ENCODE measurements at regions not wholly inside any gene's neighbourhood (a gene's known extent, or its start where the extent isn't known, plus 50 kb on each side); places are given as distances from the start of the nearest gene placed in this dataset.

DNA sequence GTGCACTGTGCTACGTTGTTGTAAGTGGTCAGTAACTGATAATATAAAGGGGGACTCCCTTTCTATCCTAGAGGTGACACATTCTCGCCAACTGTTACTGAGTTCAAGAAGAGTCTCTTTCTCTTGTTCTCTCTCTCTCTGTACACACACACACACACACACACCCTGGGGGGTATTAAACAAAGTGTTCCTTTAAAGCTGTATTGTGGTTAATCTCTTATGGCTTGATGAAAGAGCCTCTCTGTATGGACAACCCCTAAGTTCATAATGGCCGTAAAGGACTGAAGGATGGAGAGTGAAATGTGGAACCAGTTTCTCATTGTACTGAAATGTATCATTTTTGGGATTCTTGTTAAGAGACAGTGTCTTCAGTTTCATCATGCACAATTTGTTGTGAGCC lies 145.2 kb upstream of the BMPER start:
- DNase-seq = no peak

DNA sequence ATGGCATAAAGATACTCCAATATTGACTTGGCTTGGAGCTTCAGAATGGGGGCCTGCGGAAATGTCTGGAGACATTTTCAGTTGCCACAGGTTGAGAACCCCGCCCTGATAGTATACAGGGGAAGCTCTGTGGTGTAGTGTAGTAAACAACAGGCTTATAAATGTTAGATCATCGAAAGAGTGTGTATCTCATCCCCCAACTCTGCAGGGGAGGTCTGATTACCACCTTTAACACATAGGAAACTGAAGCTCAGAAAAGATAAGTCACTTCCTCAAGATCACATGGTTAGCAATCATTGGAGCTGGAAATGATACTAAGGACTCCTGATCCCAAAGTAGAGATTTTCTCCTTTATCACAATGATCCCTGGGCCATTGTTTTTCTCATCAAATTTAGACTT lies 144.5 kb upstream of the BMPER start:
- DNase-seq = no peak

DNA sequence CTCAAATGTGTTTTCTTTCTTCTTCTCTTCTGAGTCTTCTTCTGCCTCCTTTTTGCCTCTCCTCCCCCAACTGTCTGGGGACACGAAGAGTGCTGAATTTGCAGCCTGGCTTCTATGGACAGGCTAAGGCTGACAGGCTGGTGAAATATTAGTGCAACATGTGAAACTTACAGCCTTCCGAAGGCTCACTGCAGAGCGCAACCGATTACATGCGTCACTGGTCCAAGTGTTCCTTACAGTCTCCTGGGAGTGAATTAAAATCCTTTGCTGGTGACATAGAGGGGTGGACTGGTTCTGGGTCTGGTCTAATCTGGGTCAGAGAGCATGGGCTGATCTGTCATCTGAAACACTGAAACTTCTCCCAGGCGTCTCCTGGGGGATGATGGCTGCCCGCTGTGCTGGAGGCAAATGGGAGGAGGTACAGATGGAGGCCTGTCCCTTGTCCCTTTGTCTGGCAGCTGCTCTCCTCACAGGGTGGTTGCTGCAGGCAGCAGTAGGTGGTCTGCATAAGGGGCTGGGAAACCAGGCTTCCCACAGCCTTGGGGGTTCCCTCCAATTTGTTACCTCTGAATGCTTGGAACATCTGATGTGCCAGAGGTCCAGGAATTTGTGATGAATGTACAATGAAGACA lies 143.8 kb upstream of the BMPER start:
- DNase-seq = no peak

DNA sequence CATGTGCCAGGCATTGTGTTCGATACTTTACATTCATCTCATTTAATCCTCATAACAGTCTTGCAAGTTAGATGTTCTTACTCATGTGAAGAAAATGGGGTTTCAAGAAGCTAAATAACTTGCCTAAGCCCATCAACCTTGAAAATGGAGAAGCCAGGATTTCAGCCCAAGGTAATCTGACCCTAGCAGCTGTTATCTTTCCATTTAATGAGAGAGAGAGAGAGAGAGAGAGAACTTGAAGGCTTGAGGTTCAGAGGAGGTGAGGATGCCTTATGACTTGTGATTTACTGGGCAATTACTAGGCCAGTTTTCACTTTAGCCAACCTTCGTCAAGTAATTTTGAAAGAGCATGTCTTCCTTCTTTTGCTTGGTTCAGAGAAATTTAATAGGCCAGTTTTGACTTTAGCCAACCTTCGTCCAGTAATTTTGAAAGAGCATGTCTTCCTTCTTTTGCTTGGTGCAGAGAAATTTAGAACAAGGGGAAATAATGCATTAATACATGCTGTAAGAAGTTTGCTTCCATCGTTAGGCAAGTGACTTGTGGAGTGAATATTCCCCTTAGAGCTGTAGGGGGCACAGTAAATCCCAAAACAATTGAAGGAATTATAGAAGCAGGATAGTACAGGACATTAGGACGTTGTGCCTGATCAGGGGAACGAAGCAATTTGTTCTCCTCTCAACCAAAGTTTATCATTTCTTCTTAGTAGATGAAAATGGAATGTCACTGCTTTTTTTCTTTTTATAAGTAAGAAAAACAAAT lies 143.0 kb upstream of the BMPER start:
- no peak for DNase-seq

DNA sequence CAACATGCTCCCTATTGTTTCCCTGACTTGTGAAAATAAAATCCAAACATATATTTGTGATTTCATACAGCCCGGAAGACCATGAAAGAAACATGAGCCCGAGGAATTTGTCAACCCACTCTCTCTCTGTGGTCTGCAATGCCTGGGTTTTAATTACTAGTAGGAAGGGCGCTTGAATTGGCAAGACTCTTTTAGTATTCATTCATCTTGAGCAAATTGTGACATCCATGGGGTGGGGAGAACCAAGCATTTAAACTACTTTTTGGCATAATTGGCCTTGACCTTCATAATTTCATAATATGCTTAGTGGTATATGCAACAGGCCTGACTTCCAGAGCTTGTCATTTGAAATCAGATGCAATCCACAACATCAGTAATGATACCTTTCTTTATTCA lies 142.4 kb upstream of the BMPER start:
- no peak for DNase-seq

DNA sequence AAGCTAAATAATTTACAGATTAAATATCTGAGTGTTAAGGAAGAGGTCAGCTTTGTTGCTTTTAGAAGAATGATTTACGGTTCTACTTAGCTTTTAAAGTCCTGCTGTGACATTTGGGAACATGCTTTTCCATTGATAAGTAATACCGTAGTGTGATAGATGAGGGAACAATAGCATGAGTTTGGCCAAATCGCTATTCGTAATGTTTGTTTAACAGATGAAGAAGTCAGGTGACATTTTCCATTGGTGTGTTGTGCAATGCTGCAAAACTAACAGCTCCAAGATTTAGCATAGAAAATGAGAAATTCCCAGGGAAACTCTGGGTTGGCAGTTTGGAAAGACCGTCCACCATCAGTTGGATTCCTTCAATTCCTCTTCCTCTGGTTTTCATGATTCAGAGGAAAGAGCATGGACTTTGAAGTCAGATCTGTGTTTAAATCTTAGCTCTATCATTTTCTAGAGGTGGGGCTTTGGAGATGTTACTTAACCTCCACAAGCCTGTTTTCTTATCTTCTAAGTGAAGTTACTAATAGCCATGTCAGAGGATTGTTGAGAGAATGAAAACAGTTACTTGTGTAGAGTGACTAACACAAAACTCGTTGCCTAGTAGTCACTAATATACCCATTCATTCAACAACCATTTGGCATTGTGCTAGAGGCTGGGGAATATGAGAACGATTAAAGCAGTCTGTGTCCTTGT lies 140.4 kb upstream of the BMPER start:
- DNase-seq = no peak

DNA sequence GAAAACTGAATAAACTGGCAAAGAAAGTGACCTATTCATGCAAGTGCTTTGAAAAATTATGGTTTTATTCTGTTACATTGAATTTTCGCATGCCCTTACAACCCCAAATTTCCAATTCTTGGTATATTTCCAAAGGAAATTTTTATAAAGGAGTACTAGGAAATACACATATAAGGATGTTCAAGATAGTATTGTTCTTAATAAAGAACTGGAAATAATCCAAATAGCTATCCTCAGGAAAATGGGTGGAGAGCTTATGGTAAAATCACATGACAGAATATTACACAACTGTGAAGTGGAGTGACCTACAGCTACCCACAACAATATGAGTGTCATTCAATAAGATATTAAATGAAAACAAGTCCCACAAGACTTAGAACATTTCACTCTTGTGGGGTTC lies 138.9 kb upstream of the BMPER start:
- no peak for DNase-seq

DNA sequence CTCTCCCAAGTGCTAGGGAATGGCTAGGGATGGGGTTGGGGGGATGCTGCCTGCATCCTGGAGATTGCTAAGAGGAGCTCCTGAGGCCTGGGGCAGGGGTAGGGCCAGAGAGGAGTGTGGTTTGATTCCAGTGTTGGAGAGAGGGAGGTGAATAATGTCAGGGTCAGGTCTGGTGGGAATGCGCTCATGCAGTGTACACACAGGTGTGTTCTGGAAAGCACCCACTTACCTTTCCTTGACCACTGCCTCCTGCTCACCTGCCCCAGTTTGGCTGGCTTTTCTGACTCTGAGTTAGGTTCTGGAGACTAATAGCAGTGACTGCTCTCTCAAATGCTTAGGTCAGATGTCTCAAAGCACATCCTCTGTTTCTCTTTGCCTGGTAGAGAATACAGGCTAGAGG lies 135.4 kb upstream of the BMPER start:
- no peak for DNase-seq

DNA sequence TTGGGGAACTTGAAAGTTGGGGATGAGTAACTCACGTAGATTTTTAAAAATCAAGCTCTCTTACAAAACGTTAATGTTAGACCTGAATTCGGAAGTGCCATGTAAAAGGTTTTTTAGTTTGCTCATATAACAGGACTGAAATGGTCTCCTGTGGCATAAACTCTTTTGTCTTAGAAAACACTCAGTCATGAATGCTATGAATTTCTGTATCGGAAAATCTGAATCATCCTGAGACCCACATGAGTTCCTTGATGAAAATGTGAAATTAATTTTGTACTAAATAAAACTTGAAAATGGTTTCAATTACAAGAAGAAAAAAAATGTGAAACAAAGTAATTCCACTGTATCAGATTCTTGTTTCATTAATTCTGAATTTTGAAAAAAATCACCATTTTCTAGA lies 134.8 kb upstream of the BMPER start:
- no peak for DNase-seq

DNA sequence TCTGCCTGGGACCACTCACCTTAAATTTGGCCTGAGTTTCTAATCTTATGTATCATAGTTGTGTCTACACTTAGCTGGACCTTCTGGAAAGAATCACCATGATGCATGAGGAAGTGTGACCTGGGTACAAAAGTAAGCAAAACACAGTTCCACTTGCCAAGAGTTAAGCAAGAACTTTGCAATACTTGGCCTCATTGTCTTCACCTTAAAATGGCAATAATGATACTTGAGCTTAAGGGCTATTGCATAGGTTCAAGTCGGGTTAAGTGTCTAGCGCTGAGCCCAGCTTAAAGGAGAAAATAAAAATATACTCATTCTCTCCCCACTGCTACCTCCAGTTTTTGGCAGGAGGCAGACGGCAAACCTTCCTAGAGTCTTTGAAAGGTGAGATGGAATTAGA lies 133.9 kb upstream of the BMPER start:
- no peak for DNase-seq

DNA sequence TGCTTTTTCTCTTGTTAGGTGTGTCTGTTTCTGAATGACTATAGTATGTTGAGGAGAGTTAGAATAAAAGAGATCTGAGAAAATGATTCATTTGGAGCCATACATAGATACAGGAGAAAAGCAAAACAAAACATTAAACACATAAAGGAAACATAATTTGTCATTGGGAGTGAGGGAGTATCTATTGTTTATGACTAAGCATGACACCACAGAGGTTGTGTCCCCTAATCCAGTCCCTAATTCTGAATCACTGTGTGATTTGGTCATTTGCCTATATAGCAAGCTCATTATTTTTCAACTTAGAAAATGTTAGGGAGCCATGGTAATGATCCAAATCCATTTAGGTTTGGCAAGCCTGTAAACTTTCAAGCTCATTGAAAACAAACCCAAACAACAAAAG lies 132.3 kb upstream of the BMPER start:
- DNase-seq = no peak

DNA sequence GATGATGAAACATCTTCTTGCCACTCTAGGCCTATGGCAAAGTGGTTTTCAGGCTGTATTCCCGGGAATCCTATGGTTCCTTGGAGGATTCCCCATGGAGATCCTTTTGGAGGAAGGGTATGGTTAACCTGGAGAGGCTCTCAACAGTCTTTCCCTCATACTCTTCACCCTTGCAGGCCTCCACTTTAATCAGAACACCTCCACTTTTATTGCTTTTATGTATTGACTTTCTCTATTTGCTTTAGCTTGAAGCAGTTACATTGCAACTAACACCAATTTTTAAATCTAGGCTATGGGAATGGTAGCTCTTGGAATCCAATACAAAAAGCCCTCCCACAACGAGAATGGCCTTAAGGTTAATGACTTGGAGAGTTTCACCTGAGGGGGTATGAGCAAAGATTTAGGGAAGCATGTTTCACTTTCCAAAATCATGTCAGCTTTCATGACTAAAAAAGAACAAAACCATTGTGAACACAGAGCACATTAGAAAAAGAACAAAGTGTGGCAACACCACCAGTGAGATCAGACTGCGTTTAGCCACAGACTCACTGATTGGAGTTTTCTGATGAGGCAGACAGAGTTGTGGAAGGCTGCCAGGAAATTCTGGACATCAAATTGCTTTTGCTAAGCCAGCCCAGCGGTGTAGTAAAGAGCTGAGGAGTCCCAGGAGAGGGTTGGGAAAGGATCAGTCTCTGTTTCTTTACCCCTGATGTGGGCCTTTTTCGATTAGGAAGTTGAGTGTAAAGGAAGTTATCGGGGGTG lies 130.4 kb upstream of the BMPER start:
- peak; percentile 35 for DNase-seq

DNA sequence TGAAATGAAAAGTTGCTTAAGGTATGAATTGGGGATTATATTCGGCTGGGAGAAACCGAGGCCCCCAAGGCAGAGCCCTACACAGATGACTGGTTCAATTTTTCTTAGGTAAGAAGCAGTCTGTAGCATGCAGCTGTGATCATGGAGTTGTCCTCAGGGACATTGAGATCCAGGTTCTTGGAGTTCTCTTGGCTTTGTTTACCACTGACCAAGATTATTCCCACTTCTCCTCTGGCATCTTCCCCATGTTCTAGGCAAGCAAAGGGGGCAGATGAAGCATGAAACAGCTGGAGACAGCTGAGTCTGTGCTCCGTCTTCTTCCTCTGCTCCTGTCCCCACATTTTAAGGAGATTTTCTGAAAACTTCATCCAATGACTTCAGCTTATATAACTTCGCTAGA lies 129.5 kb upstream of the BMPER start:
- DNase-seq = no peak

DNA sequence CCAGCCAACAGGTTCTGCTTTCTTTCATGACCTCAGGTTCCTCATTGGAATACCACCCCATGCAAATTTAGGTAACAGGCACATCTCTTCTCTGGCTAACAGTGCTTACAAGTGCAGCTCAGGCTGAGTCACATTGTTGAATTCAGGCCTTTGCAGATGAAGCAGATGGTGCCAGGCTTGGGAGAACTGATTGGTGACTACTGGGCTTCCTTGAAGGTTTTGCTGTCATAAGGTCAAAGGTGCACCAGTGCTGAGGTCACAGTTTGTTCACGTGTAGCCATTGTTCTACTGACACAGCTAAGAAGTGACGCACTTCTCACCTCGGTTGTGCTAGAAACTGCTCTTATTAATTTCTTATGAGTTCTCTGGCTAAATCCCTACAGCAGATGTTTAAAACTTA lies 128.6 kb upstream of the BMPER start:
- no peak for DNase-seq

DNA sequence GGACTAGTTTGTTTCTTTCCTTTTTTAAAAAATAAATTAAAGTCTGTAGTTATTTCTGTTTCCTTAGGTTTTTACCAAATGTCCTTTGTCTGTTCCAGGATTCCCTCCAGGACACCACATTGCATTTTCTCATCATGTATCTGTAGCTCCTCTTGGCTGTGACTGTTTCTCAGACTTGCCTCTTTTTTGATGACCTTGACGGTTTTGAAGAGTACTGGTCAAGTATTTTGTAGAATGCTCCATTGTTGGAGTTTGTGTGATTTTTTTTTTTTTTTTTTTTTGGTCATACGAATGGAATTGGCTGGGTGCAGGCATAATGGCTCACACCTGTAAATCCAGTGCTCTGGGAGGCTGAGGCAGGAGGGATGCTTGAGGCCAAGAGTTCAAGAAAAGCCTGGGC lies 127.1 kb upstream of the BMPER start:
- DNase-seq = no peak

DNA sequence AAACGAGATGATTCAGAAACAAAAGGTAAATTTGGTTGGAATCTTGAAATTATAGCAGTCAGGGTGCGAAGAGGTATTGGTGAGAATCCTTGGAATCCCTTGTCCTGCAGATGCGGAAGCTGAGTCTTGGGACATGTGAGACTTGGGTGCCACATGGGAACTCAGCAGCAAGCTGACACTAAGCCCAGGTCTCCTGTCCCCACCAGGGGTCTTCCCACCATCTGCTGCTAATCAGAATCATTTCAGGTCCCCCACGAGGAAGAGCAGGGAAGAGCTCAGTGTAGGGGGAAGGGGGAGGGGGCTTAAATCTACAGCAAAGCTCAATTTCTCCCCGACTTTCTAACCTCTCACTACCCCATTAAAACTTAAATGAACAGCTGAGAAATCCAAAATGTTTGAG lies 126.1 kb upstream of the BMPER start:
- DNase-seq = no peak

DNA sequence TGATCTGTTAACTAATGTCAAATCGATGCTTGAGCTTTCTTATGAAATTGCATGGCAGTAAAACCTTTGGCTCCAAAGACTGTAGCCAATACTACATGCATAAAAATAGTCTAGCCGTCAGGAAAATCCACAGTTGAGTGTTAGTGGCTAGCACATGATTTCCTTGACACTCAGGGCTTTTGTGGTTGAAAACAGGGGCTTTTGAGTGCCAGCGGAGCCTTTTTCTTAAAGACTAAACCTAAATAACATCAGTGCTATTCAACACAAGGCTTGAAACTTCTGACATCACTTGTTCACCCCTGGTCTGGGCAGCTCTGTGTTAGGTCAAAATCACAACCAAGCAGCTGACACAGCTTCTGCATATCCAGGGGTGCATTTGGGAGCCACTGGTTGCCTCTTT lies 124.2 kb upstream of the BMPER start:
- DNase-seq = no peak

DNA sequence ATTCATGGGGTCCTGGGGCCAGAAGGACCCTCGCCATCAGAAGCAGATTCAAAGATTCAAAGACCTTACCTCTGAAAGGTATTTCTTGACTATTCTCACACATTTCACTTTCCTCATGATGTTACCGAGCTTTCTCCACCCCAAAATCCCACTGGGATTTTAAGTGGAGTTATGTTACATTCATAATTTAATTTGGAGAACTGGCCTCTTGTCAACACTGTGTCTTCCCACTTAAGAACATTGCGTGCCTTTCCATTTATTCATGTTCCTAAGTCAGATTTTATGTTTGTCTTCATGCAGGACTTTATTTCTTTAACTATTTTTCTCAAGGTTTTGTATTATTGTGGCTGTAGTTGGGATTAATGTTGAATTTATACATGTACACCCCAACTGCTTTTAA lies 123.5 kb upstream of the BMPER start:
- DNase-seq = no peak

DNA sequence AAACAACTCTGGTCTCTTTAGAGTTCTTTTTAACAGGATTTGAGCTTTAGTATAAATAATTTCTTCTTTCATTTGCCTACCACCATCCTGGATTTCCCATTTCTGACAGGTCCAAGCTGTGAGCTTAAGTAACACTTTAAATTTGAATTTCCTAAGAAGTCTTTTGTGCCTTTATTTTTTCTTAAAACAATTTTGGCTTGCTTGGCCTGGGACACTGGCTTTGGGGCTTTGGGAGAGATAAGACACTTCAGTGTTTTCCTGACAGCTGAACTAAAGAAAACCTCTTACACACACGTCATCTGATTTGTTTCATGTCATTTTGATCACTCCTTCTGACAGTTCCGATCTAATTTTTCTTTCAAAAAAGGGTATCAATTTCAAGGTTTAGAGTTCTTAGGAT lies 121.3 kb upstream of the BMPER start:
- no peak for DNase-seq

DNA sequence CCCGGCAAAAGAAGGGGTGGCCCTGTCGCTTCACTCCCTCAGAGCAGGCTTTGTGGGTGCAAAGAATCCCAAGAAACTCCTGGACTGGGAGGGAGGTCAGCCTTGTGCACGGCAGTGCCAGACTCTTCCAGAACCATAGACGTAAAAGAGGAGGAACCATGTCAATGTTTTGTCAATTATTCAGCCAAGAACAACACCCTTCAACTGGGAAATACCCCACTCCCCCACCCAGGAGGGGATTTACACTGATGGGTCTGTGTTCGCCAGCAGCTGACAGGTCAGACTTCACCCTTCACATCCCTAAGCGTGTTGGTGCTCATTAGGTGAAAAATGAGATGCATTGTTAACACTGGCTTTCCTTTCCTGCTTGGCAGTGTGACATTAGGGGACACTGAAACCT lies 116.8 kb upstream of the BMPER start:
- DNase-seq = no peak

DNA sequence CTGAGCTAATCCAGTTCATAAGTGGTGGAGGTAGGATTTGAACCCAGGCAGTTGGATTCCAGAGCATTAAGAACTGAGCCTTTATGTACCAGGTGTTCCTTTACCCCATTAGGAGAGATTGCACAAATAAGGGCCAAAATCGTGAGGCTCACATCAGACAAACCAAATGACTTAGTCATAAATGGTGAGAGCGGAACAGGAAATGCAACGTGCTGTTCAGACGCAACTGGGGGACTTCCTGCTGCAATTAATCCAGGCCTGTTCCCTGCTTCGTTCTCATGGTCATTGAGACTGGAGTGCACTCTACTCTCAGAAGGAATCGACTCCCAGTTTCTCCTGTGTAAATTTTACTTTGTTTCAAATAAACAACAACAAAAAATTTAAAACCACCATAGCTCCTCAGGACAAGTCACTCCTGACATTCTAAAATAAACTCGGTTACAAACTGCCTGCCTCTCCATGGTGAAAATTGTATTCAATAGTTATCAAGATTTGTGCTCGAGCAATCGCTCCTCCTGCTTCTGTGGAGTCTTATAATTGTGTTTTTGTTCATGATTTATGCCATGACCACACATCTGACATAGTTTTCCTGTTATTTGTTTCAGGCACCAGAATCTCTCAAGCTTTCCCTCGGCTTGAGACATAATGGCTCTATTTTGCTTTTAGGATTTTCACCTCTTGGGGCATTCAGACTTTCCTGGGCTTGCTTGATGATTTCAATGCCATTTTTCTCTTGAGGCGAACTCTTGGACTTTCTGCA lies 115.3 kb upstream of the BMPER start:
- DNase-seq = peak; percentile 9

DNA sequence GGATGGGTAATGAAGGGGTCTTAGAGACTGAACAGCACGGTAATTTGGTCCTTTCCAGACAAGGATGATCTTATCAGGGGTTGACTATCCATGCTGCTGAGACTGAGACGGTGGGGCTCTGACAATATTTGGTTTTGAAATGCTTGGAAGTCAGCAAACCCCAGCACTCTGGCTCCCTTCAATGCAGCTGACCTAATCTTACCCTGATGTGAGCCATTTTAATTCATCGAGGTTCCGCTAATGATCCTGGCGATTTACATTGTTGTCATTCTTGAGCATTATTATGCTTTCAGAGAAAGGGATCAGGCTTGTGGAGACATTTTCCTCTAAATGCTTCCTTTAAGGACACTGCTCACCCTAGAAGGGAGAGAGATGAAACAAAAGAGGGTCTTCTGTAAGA lies 114.6 kb upstream of the BMPER start:
- DNase-seq = no peak

DNA sequence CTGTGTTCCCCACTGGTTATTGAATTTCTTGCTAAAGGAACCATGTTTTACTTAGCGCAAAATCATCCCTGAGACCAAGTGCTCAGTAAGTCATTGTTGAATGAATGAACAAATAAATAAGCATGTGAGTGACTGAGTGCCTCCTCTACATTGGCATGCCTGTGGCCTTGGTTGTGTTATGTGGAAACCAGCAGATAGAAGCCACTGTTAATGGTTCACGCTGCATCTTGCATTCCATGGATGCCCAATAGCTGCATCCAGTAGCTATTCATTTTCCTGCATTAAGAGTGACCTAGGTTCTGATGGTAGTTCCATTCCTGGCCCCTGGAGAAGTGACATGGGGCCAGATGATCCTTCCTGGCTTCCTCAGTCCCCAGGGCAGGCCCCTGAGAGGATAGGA lies 113.3 kb upstream of the BMPER start:
- no peak for DNase-seq

All from DMS79 treated with DMSO at 0.1 percent for 48 hours (cell line).